ENCODE measurements at regions not wholly inside any gene's neighbourhood (a gene's known extent, or its start where the extent isn't known, plus 50 kb on each side); places are given as distances from the start of the nearest gene placed in this dataset.

DNA sequence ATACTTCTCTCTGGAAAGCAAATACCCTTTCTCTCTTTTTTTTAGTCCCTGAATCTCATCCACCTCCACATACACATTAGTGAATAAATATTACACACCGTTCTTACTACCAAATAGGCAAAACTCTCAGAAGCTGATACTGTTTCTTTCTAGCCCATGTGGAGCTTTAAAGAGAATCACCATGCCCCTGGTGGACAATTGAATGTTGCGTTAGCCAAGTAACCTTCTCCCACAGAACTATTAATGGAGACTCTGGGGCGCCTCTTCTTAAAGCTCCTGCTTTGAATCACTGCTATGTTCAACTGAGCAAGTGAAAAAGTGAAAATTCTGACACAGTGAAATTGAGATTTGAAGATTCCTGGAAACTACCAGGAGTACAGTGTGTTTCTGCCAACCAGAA lies 522.8 kb upstream of the CDH7 start:
- no peaks in the 10 kb centered on the region for H3K36me3 ChIP-seq (ENCODE audit: low read depth)
- no peak overlapping the region for H2AFZ ChIP-seq
- no peak for DNase-seq
- no peaks in the 10 kb centered on the region for H4K20me1 ChIP-seq (ENCODE audit: insufficient read depth)
- no peak overlapping the region for H3K4me3 ChIP-seq
- POLR2A ChIA-PET (ENCODE audit: unreplicated experiment) = no interaction called here
- no peaks in the 10 kb centered on the region for H3K9me3 ChIP-seq (ENCODE audit: insufficient read depth, low read depth)
- TF ChIP-seq, protein P1, sequence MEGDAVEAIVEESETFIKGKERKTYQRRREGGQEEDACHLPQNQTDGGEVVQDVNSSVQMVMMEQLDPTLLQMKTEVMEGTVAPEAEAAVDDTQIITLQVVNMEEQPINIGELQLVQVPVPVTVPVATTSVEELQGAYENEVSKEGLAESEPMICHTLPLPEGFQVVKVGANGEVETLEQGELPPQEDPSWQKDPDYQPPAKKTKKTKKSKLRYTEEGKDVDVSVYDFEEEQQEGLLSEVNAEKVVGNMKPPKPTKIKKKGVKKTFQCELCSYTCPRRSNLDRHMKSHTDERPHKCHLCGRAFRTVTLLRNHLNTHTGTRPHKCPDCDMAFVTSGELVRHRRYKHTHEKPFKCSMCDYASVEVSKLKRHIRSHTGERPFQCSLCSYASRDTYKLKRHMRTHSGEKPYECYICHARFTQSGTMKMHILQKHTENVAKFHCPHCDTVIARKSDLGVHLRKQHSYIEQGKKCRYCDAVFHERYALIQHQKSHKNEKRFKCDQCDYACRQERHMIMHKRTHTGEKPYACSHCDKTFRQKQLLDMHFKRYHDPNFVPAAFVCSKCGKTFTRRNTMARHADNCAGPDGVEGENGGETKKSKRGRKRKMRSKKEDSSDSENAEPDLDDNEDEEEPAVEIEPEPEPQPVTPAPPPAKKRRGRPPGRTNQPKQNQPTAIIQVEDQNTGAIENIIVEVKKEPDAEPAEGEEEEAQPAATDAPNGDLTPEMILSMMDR (conservative IDR thresholded peaks at IDR 0.05) = no peak
- no peak for TF ChIP-seq EZH2 (IDR thresholded peaks at IDR 0.05; ENCODE audit: low read depth)
- BruUV-seq (replicated peaks) = no TSS peak
- no peaks in the 10 kb centered on the region for H3K27me3 ChIP-seq (ENCODE audit: insufficient read depth, low read depth)
- H3K79me2 ChIP-seq (ENCODE audit: low read depth) = no peaks in the 10 kb centered on the region
- no peaks in the 10 kb centered on the region for H3K4me1 ChIP-seq (replicated peaks; ENCODE audit: insufficient read depth)
- H3K27ac ChIP-seq = no peak overlapping the region
- no peaks in the 10 kb centered on the region for H3K9me2 ChIP-seq (ENCODE audit: insufficient read depth)
- intact Hi-C loops (cut with micrococcal nuclease; ENCODE audit: unreplicated experiment) = no loop called here
- CTCF ChIA-PET = no interaction called here
- no peak overlapping the region for H3K4me2 ChIP-seq
- no peaks in the 10 kb centered on the region for H3F3A ChIP-seq (ENCODE audit: insufficient read depth, low read depth)

DNA sequence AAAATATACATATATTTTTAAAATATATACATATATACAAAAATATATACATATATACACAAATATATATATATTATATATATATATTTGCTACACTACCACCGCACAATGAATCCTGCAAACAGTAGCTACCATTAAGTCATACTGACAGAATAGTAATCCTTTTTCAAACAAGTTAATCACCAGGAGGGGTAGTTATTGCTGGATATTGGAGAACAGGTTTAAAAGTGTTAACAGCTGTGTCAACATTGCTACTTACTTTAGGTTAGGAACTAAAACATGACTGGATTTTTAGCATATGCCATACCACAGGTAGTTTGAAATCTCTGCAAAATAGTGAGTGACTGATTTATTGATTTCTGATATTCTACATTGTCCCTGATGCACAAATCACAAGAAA lies 529.1 kb upstream of the CDH7 start:
- TF ChIP-seq, protein P1 (conservative IDR thresholded peaks at IDR 0.05) = no peak
- TF ChIP-seq EZH2 (IDR thresholded peaks at IDR 0.05; ENCODE audit: low read depth) = no peak
- H3K4me3 ChIP-seq = no peak overlapping the region
- POLR2A ChIA-PET (ENCODE audit: unreplicated experiment) = no interaction called here

DNA sequence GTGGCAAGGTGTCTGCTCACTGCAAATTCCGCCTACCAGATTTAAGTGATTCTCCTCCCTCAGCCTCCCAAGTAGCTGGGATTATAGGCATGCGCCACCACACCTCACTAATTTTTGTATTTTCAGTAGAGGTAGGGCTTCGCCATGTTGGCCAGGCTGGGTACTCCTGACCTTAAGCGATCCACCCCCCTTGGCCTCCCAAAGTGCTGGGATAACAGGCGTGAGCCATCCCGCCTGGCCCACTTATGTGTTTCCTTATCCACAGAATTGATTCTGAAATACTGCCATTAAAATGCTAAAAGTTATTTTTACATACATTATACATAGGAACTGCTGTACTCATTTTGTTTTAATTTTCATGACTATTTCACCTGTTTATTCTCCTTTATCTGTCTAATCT lies 529.7 kb upstream of the CDH7 start:
- no peaks in the 10 kb centered on the region for H3K9me2 ChIP-seq (ENCODE audit: insufficient read depth)
- no peak overlapping the region for H3K27ac ChIP-seq
- TF ChIP-seq, protein P1 (conservative IDR thresholded peaks at IDR 0.05) = no peak
- TF ChIP-seq EZH2 (IDR thresholded peaks at IDR 0.05; ENCODE audit: low read depth) = no peak
- no peaks in the 10 kb centered on the region for H4K20me1 ChIP-seq (ENCODE audit: insufficient read depth)
- intact Hi-C loops (cut with micrococcal nuclease; ENCODE audit: unreplicated experiment) = no loop called here
- ChIA-PET CTCF (no interaction called here), POLR2A (ENCODE audit: unreplicated experiment) (no interaction called here)
- H3F3A ChIP-seq (ENCODE audit: insufficient read depth, low read depth) = no peaks in the 10 kb centered on the region; the same call in 1 of the 2 replicates
- H3K27me3 ChIP-seq (ENCODE audit: insufficient read depth, low read depth) = no peaks in the 10 kb centered on the region
- no peaks in the 10 kb centered on the region for H3K9me3 ChIP-seq (ENCODE audit: insufficient read depth, low read depth)
- no peak overlapping the region for H2AFZ ChIP-seq
- H3K4me3 ChIP-seq = no peak overlapping the region
- BruUV-seq (replicated peaks) = no TSS peak
- no peak for DNase-seq
- H3K79me2 ChIP-seq (ENCODE audit: low read depth) = no peaks in the 10 kb centered on the region
- H3K4me1 ChIP-seq (replicated peaks; ENCODE audit: insufficient read depth) = no peaks in the 10 kb centered on the region
- no peak overlapping the region for H3K4me2 ChIP-seq
- H3K36me3 ChIP-seq (ENCODE audit: low read depth) = no peaks in the 10 kb centered on the region

More for the DNA sequence above, 529.1 kb upstream of the CDH7 start:
- Histone ChIP-seq H4K20me1 (ENCODE audit: insufficient read depth) (no peaks in the 10 kb centered on the region), H3K4me1 (replicated peaks; ENCODE audit: insufficient read depth) (no peaks in the 10 kb centered on the region), H3K4me2 (no peak overlapping the region), H2AFZ (no peak overlapping the region), H3K27me3 (ENCODE audit: insufficient read depth, low read depth) (no peaks in the 10 kb centered on the region), H3K9me2 (ENCODE audit: insufficient read depth) (no peaks in the 10 kb centered on the region), H3F3A (ENCODE audit: insufficient read depth, low read depth) (no peaks in the 10 kb centered on the region; the same call in 1 of the 2 replicates), H3K9me3 (ENCODE audit: insufficient read depth, low read depth) (no peaks in the 10 kb centered on the region), H3K36me3 (ENCODE audit: low read depth) (no peaks in the 10 kb centered on the region), H3K27ac (no peak overlapping the region), H3K79me2 (ENCODE audit: low read depth) (no peaks in the 10 kb centered on the region)
- CTCF ChIA-PET = no interaction called here
- no TSS peak for BruUV-seq (replicated peaks)
- no peak for DNase-seq
- intact Hi-C loops (cut with micrococcal nuclease; ENCODE audit: unreplicated experiment) = no loop called here

Measured in PC-9 (cell line).